ENCODE measurements at regions not wholly inside any gene's neighbourhood (a gene's known extent, or its start where the extent isn't known, plus 50 kb on each side); places are given as distances from the start of the nearest gene placed in this dataset.

DNA sequence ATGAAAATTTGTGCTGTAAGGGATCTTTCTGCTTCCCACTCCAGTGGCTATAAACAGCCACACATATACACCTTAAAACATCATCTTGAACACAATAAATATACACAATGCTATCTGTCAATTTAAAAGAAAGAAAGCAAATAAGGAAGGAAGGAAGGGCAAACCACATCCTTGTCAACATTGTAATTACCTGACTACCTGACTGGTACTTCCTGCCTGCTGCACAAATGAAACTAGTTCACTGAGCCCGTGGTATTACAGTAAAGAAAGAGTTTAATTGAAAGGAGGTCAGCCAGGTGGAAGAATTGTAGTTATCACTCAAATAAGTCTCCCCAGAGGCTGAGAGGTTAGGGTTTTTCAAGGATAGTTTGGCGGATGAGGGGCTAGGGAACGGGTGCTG lies 344.4 kb upstream of the ASIC2 start:
- TF ChIP-seq, protein P1, sequence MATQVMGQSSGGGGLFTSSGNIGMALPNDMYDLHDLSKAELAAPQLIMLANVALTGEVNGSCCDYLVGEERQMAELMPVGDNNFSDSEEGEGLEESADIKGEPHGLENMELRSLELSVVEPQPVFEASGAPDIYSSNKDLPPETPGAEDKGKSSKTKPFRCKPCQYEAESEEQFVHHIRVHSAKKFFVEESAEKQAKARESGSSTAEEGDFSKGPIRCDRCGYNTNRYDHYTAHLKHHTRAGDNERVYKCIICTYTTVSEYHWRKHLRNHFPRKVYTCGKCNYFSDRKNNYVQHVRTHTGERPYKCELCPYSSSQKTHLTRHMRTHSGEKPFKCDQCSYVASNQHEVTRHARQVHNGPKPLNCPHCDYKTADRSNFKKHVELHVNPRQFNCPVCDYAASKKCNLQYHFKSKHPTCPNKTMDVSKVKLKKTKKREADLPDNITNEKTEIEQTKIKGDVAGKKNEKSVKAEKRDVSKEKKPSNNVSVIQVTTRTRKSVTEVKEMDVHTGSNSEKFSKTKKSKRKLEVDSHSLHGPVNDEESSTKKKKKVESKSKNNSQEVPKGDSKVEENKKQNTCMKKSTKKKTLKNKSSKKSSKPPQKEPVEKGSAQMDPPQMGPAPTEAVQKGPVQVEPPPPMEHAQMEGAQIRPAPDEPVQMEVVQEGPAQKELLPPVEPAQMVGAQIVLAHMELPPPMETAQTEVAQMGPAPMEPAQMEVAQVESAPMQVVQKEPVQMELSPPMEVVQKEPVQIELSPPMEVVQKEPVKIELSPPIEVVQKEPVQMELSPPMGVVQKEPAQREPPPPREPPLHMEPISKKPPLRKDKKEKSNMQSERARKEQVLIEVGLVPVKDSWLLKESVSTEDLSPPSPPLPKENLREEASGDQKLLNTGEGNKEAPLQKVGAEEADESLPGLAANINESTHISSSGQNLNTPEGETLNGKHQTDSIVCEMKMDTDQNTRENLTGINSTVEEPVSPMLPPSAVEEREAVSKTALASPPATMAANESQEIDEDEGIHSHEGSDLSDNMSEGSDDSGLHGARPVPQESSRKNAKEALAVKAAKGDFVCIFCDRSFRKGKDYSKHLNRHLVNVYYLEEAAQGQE (IDR thresholded peaks at IDR 0.05; ENCODE audit: low read depth): no peak
- TF ChIP-seq FOXM1 (IDR thresholded peaks at IDR 0.05; ENCODE audit: borderline replicate concordance, low read depth): no peak
- TF ChIP-seq, protein P2, sequence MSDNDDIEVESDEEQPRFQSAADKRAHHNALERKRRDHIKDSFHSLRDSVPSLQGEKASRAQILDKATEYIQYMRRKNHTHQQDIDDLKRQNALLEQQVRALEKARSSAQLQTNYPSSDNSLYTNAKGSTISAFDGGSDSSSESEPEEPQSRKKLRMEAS (IDR thresholded peaks at IDR 0.05): no peak
- TF ChIP-seq EP300 (IDR thresholded peaks at IDR 0.05; ENCODE audit: borderline replicate concordance): no peak
- no peak for TF ChIP-seq RAD21 (IDR thresholded peaks at IDR 0.05; ENCODE audit: low read depth)
- no peak for TF ChIP-seq CREB1 (IDR thresholded peaks at IDR 0.05; ENCODE audit: low read depth)
- no peak for TF ChIP-seq YY1 (IDR thresholded peaks at IDR 0.05; ENCODE audit: low read depth)
- TF ChIP-seq, protein P3, sequence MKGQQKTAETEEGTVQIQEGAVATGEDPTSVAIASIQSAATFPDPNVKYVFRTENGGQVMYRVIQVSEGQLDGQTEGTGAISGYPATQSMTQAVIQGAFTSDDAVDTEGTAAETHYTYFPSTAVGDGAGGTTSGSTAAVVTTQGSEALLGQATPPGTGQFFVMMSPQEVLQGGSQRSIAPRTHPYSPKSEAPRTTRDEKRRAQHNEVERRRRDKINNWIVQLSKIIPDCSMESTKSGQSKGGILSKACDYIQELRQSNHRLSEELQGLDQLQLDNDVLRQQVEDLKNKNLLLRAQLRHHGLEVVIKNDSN (IDR thresholded peaks at IDR 0.05): no peak
- no peak for TF ChIP-seq CEBPB (IDR thresholded peaks at IDR 0.05)
- no peak for TF ChIP-seq TAF1 (IDR thresholded peaks at IDR 0.05; ENCODE audit: low read depth)
- no peak for TF ChIP-seq TCF12 (IDR thresholded peaks at IDR 0.05; ENCODE audit: low read depth)
- no peak for TF ChIP-seq TEAD4 (IDR thresholded peaks at IDR 0.05)

All from Ishikawa (cell line).